Pancreas (tissue), 10 donors: ENCODE measurements at regions not wholly inside any gene's neighbourhood (a gene's known extent, or its start where the extent isn't known, plus 50 kb on each side); places are given as distances from the start of the nearest gene placed in this dataset.

ENCODE experiments used
- ATAC-seq, 4 donors: fragments of 200-7000 bp; cut with Tn5 transposase; one replicate each; pipeline versions ENCODE4 v1.8.0 to v1.9.1; 2020; ENCODE audit warnings: mild to moderate bottlenecking in 4 of 4, moderate library complexity in 4 of 4
- DNase-seq, 6 donors: peaks; one replicate each; pipeline ENCODE4 v3.0.0-alpha.2; 2020
- FAIRE-seq: peaks from 2 replicates; lab custom pipeline; 2012; peaks lifted over from hg19 to GRCh38; lab: Jason Lieb, UNC
- H3K27ac ChIP-seq, 4 donors: fragments of 200-600 bp; sonication (generic); 1 replicate in 3 of 4; 2 replicates in 1 of 4; pipeline versions ENCODE4 v1.5.0 to v1.8.0; 2020
- H3K27me3 ChIP-seq, 4 donors: fragments of 200-600 bp; one replicate each; pipeline ENCODE4 v1.8.0; 2021
- H3K36me3 ChIP-seq, 3 donors: fragments of 200-600 bp; sonication (generic) in 1 of 3; one replicate each; pipeline versions ENCODE4 v1.5.0 to v1.8.0; 2020 to 2021
- H3K4me1 ChIP-seq, 3 donors: fragments of 200-600 bp; one replicate each; pipeline ENCODE4 v1.8.0; 2021
- H3K4me3 ChIP-seq, 4 donors: fragments of 200-600 bp; sonication (generic) in 2 of 4; one replicate each; pipeline versions ENCODE4 v1.5.0 to v1.8.0; 2020 to 2021
- H3K9me3 ChIP-seq, 4 donors: fragments of 200-600 bp; one replicate each; pipeline ENCODE4 v1.8.0; 2021
- CTCF ChIP-seq, 4 donors: fragments of 200-600 bp; sonication (generic) in 3 of 4; IDR thresholded peaks; one replicate each; pipeline versions ENCODE4 v1.5.0 to v1.8.0; 2021; ENCODE audit warnings: antibody characterized with exemption in 4 of 4
- WGBS, 2 donors: extraction: QIAGEN DNeasy Blood & Tissue Kit; methylation state at CpG; one replicate each; pipeline ENCODE4 v1.1.7; 2013; 5-methylcytosine and 5-hydroxymethylcytosine counted together
- intact Hi-C, 3 donors: fragments of 100-400 bp; cut with DNase I; formaldehyde crosslinking; loops; one replicate each; pipeline versions ENCODE4 v1.11.1 to v1.14.2; 2022
- donor health status: healthy with polysubstance abuse.
- donor health status: DM: no; HTN: no; CAD: no; lungs with moderate emphysema.
- donor health status: DM: no; HTN: no; CAD: no.
- donor health status: control.
- donor health status: control.
- donor health status: Bipolar disorder and iron deficiency.
- donor health status: DM: yes; HTN: yes; CAD: no.
- donor health status: DM: no; HTN: no; CAD: no.
- donor health status: DM: no; HTN: no; CAD: no.
- donor health status: DM: yes; HTN: yes; CAD: no.

DNA sequence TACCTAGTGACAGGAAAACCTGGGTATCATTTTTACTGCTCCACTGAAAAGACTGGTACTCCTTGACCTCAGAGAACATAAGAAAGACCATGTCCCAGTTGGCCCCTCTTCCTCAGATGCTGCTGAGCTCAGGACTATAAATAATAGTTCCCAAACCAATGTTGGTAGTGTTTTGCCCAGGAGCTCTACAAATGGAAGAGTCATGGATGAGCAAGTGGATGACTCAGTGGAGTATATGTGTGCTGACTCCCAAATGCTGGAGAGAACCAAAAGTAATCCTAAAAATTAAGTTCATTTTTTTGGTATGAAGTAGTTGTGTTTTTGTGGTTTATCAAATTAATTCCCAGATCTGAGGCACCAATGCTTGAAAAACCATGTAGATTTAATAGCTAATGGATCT, 482.0 kb downstream of the KCNA4 start:
- intact Hi-C loops: no loop called here
- Histone ChIP-seq H3K9me3 (no peaks in the 10 kb centered on the region), H3K4me3 (no peak overlapping the region), H3K4me1 (peaks cover 0 to 7% (median 7%) of the 10 kb centered on the region in 3 donors), H3K36me3 (no peaks in the 10 kb centered on the region), H3K27ac (no peak overlapping the region), H3K27me3 (no peaks in the 10 kb centered on the region)
- no peak for TF ChIP-seq CTCF (IDR thresholded peaks at IDR 0.05)
- ATAC-seq (no peak), FAIRE-seq (no peak), DNase-seq (no peak)

- Histone ChIP-seq H3K27me3 (no peaks in the 10 kb centered on the region), H3K27ac (no peak overlapping the region), H3K4me3 (no peak overlapping the region), H3K9me3 (no peaks in the 10 kb centered on the region), H3K4me1 (peaks cover 0 to 7% (median 7%) of the 10 kb centered on the region in 3 donors), H3K36me3 (no peaks in the 10 kb centered on the region)
- DNase-seq (no peak), FAIRE-seq (no peak), ATAC-seq (no peak)
- TF ChIP-seq CTCF (IDR thresholded peaks at IDR 0.05): no peak
- 56 to 59% methylated on average over 2 of the region's 2 CpGs for WGBS, 2 donors
- intact Hi-C loops: no loop called here
These were observed 485.9 kb downstream of the KCNA4 start for GRCh38 chr11:29530961-29531360.

DNA sequence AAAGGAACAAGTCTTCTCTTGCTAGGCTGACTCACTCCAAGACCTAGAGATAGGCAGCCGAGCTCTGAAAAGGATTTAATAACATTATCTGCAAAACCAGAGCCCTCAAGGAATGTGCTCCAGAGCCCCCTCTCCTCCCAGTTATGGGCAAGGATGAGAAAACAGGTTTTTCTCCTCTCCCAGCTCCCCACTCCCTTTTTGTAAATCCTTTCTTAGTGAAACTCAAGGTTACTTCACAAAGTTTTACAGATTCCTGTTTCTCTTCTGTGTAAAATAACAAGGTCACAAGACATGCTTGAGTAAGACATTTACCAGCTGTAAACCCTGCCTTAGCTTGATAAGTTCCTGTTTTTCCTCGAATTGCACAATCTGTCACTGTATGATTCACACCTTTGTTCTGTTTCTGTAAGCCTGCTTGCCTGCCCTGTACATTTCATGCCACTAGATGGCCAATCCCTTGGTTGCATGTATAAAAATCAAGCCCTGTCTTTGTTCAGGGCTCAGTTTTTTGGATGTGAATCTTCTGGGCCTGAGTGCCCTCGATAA, 489.4 kb downstream of the KCNA4 start:
- FAIRE-seq: no peak
- WGBS, 2 donors: 31 to 36% methylated on average over 3 of the region's 3 CpGs
- H3K36me3 ChIP-seq: no peaks in the 10 kb centered on the region
- no peaks in the 10 kb centered on the region for H3K27me3 ChIP-seq
- TF ChIP-seq CTCF (IDR thresholded peaks at IDR 0.05): no peak
- H3K27ac ChIP-seq: no peak overlapping the region
- no peaks in the 10 kb centered on the region for H3K9me3 ChIP-seq
- no peak for DNase-seq
- H3K4me1 ChIP-seq: peaks cover 0 to 3% (median 2%) of the 10 kb centered on the region in 3 donors
- ATAC-seq: peak; percentile 60 to 86 (median 74)
- intact Hi-C loops: no loop called here
- H3K4me3 ChIP-seq: no peak overlapping the region

DNA sequence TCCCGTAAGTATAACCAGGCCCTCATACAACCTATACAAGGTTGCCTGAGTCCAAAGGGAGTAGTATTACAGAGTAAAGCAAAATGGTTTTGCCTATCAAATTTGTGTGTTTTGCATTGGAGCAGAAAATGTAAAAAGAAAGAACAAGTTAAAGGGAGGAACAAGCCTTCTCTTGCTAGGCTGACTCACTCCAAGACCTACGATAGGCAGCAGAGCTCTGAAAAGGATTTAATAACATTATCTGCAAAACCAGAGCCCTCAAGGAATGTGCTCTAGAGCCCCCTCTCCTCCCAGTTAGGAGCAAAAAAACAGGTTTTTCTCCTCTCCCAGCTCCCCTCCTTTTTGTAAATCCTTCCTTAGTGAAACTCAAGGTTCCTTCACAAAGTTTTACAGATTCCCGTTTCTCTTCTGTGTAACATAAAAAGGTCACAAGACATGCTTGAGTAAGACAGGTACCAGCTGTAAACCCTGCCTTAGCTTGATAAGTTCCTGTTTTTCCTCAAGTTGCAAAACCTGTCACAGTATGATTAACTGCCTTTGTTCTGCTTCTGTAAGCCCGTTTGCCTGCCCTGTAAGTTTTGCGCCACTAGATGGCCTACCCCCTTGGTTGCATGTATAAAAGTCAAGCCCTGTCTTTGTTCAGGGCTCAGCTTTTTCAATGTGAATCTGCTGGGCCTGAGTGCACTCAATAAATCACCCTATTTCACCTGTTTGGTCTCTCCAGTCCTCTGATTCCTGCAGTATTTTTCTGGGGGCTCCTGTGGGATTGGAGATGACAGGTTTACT, 498.2 kb downstream of the KCNA4 start:
- Histone ChIP-seq H3K4me3 (no peak overlapping the region), H3K4me1 (no peaks in the 10 kb centered on the region), H3K36me3 (no peaks in the 10 kb centered on the region), H3K27me3 (no peaks in the 10 kb centered on the region), H3K27ac (no peak overlapping the region), H3K9me3 (no peaks in the 10 kb centered on the region)
- 45 to 53% methylated on average over 5 of the region's 5 CpGs for WGBS, 2 donors
- FAIRE-seq (no peak), ATAC-seq (no peak), DNase-seq (no peak)
- intact Hi-C loops: no loop called here
- TF ChIP-seq CTCF (IDR thresholded peaks at IDR 0.05): no peak

- ATAC-seq: no peak
- no peak for DNase-seq
- FAIRE-seq: no peak
- intact Hi-C loops: no loop called here
- H3K27me3 ChIP-seq: no peaks in the 10 kb centered on the region
- no peak overlapping the region for H3K4me3 ChIP-seq
- H3K36me3 ChIP-seq: no peaks in the 10 kb centered on the region
- H3K27ac ChIP-seq: no peak overlapping the region
- TF ChIP-seq CTCF (IDR thresholded peaks at IDR 0.05): no peak
- H3K4me1 ChIP-seq: no peaks in the 10 kb centered on the region
- no peaks in the 10 kb centered on the region for H3K9me3 ChIP-seq
These were observed 505.4 kb downstream of the KCNA4 start for GRCh38 chr11:29511394-29511793.
